DMS114 treated with DMSO at 0.1 percent for 48 hours (cell line): ENCODE measurements at regions not wholly inside any gene's neighbourhood (a gene's known extent, or its start where the extent isn't known, plus 50 kb on each side); places are given as distances from the start of the nearest gene placed in this dataset.

Source experiments
- DNase-seq: peaks from one replicate; lab custom pipeline; 2025; ENCODE audit not compliant: unreplicated experiment; lab: John Stamatoyannopoulos, UW

GRCh38 chr3:147582642-147583041, 173.5 kb downstream of the ZIC1 start:
- no peak for DNase-seq

GRCh38 chr3:147589016-147589415, 179.9 kb downstream of the ZIC1 start:
- no peak for DNase-seq

DNA sequence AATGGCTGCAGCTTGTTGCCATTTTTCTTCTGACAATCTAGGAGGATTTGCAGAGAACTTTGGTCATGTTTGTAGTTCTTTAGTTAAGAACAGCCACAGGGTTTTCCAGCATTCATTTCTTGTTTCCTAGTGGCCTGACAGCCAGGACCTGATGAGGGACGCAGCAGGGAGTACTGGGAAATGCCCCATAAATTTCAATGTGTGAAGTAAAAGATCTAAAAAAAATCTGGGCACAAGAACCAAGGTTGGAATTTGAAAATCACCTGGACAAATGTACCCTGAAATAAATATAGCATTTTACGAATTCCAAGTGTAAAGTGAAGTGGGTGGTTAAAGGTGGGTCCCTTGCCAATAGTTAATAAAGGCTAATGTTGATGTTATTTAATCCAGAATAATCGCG, 195.0 kb downstream of the ZIC1 start:
- DNase-seq, result no peak

- peak; percentile 74 for DNase-seq
Observed at GRCh38 chr3:147613725-147614124, 204.6 kb downstream of the ZIC1 start.

GRCh38 chr3:147614210-147614609, 205.0 kb downstream of the ZIC1 start:
- peak; percentile 57 for DNase-seq

GRCh38 chr3:147615035-147615434, 205.9 kb downstream of the ZIC1 start:
- DNase-seq, result no peak

- DNase-seq, result peak; percentile 44
Observed at GRCh38 chr3:147616998-147617619, 207.9 kb downstream of the ZIC1 start.

- peak; percentile 88 for DNase-seq
Observed at GRCh38 chr3:147618691-147619090, 209.5 kb downstream of the ZIC1 start.

DNA sequence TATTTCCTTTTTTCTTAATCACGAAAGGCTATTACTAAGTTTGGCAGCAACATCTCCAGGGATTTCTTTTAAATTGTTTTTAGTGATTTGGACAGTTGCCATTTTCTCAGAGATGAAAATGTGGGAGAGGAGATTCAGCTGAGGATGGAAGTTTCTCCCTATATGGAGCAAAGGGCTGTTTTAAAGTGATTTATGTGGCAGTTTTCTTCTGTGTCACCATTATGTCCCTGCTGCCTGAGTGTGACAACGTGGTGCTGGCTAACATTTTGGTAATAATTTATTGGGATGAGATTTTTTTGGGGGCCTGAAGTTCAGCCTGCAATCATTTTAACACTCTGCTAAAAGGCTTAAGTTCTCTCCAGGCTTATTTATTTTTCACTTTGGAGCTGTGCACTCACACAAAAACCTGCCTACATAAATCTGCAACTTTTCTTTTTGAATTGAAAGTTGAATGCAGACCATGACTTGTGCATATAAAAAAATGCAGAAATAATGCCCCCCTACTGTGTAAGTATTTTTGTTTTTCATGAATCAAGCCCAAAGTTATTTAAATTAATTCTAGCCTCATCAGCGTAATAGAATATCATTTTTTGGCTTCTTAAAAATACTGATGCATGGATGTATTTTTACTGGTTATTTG, 210.9 kb downstream of the ZIC1 start:
- peak; percentile 75 for DNase-seq

GRCh38 chr3:147620906-147621305, 211.7 kb downstream of the ZIC1 start:
- no peak for DNase-seq

- DNase-seq, result no peak
Observed at GRCh38 chr3:147630921-147631415, 221.8 kb downstream of the ZIC1 start.

GRCh38 chr3:147640781-147641180, 231.6 kb downstream of the ZIC1 start:
- DNase-seq, result no peak

GRCh38 chr3:147645761-147646160, 236.6 kb downstream of the ZIC1 start:
- DNase-seq, result no peak

GRCh38 chr3:147649475-147649874, 240.3 kb downstream of the ZIC1 start:
- DNase-seq, result no peak

- DNase-seq, result no peak
Observed at GRCh38 chr3:147651107-147651778, 242.1 kb downstream of the ZIC1 start.

GRCh38 chr3:147652651-147653366, 243.6 kb downstream of the ZIC1 start:
- DNase-seq, result no peak

- DNase-seq, result no peak
Observed at GRCh38 chr3:147653367-147653923, 244.3 kb downstream of the ZIC1 start.

- DNase-seq, result no peak
Observed at GRCh38 chr3:147654827-147655226, 245.7 kb downstream of the ZIC1 start.

DNA sequence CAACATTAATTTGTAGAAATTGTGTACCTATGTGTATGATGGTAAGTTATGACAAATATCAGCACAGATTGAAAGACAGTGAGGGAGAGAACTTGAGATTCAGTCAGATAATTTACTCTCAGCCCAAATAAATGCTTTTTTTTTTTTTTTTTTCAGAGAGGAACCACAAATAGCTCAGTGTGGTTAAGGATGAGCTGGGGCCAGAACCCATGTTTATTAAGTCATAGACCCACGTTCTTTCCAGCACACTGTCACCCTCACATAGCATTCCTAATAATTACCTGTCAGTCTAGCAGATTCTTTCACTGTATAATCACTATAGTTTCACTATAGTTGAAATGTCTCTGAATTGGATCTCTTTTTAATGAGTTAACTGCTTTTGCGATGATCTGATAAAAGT, 246.1 kb downstream of the ZIC1 start:
- DNase-seq, result no peak

- no peak for DNase-seq
Observed at GRCh38 chr3:147656023-147656422, 246.9 kb downstream of the ZIC1 start.

- no peak for DNase-seq
Observed at GRCh38 chr3:147661916-147662315, 252.8 kb downstream of the ZIC1 start.
